Calu3 (cell line): ENCODE measurements at regions not wholly inside any gene's neighbourhood (a gene's known extent, or its start where the extent isn't known, plus 50 kb on each side); places are given as distances from the start of the nearest gene placed in this dataset.

Experiments used
- BruUV-seq: library from RNA; stranded (reverse); fragments of 400-500 nt; replicated peaks from 2 replicates; lab custom pipeline; 2021; lab: Mats Ljungman, UMichigan
- CTCF ChIA-PET: fragments of 300-600 bp; sonication (Branson Sonifier 250); formaldehyde crosslinking; loops from one replicate; lab custom pipeline; 2022; ENCODE audit warnings: antibody characterized with exemption; lab: Charles Lee
- DNase-seq: peaks from one replicate; pipeline ENCODE4 v3.0.0; 2022
- H3K27ac Mint-ChIP-seq: one replicate; pipeline ENCODE4 v1.8.0; 2022; ENCODE audit warnings: mixed read lengths; ENCODE audit not compliant: unreplicated experiment
- H3K27me3 Mint-ChIP-seq: one replicate; pipeline ENCODE4 v1.8.0; 2022; ENCODE audit warnings: mixed read lengths; ENCODE audit not compliant: unreplicated experiment
- H3K36me3 Mint-ChIP-seq: one replicate; pipeline ENCODE4 v1.8.0; 2022; ENCODE audit warnings: mild to moderate bottlenecking, moderate library complexity, mixed read lengths; ENCODE audit not compliant: insufficient read depth, unreplicated experiment
- H3K4me1 Mint-ChIP-seq: one replicate; pipeline ENCODE4 v1.8.0; 2022; ENCODE audit warnings: mild to moderate bottlenecking, low read depth, mixed read lengths; ENCODE audit not compliant: unreplicated experiment
- H3K4me3 Mint-ChIP-seq: one replicate; pipeline ENCODE4 v1.8.0; 2022; ENCODE audit warnings: mild to moderate bottlenecking, low read depth, moderate library complexity, mixed read lengths; ENCODE audit not compliant: unreplicated experiment
- H3K9me3 Mint-ChIP-seq: one replicate; pipeline ENCODE4 v1.8.0; 2022; ENCODE audit warnings: low read depth, mixed read lengths; ENCODE audit not compliant: unreplicated experiment
- intact Hi-C: fragments of 100-400 bp; cut with micrococcal nuclease; formaldehyde crosslinking; loops from one replicate; pipeline ENCODE4 v1.10.0; 2022; ENCODE audit not compliant: unreplicated experiment
- TF ChIP-seq, protein P1 (sequence below): fragments of 200-600 bp; IDR thresholded peaks from one replicate; pipeline ENCODE4 v1.8.0; 2022; ENCODE audit warnings: antibody characterized with exemption; ENCODE audit not compliant: unreplicated experiment

- H3K27ac Mint-ChIP-seq = no peak overlapping the region
- H3K9me3 Mint-ChIP-seq = peaks cover 6% of the 10 kb centered on the region
- DNase-seq = no peak
- H3K27me3 Mint-ChIP-seq = no peaks in the 10 kb centered on the region
- TF ChIP-seq, protein P1, sequence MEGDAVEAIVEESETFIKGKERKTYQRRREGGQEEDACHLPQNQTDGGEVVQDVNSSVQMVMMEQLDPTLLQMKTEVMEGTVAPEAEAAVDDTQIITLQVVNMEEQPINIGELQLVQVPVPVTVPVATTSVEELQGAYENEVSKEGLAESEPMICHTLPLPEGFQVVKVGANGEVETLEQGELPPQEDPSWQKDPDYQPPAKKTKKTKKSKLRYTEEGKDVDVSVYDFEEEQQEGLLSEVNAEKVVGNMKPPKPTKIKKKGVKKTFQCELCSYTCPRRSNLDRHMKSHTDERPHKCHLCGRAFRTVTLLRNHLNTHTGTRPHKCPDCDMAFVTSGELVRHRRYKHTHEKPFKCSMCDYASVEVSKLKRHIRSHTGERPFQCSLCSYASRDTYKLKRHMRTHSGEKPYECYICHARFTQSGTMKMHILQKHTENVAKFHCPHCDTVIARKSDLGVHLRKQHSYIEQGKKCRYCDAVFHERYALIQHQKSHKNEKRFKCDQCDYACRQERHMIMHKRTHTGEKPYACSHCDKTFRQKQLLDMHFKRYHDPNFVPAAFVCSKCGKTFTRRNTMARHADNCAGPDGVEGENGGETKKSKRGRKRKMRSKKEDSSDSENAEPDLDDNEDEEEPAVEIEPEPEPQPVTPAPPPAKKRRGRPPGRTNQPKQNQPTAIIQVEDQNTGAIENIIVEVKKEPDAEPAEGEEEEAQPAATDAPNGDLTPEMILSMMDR = no peak
- H3K4me3 Mint-ChIP-seq = no peak overlapping the region
- intact Hi-C loops = no loop called here
- BruUV-seq = no TSS peak
- CTCF ChIA-PET = no interaction called here
- no peaks in the 10 kb centered on the region for H3K36me3 Mint-ChIP-seq
- no peaks in the 10 kb centered on the region for H3K4me1 Mint-ChIP-seq
These were observed 235.1 kb upstream of the DIO2 start for GRCh38 chr14:80446356-80446755.

DNA sequence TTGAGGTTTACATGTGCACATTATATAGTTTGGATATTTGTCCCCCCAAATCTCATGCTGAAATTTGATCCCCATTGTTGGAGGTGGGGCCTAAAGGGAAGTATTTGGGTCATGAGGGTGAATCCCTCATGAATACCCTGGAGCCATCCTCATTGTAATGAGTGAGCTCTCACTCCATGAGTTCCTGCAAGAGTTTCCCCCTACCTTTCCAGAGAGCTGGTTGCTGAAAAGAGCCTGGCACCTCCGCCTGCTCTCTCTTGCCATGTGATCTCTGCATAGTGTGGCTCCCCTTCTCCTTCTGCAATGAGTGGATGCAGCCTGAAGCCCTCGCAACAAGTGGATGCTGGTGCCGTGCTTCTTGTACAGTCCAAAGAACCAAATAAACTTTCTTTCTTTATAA lies 234.3 kb upstream of the DIO2 start:
- BruUV-seq = no TSS peak
- CTCF ChIA-PET = no interaction called here
- no peak for DNase-seq
- no peaks in the 10 kb centered on the region for H3K4me1 Mint-ChIP-seq
- H3K4me3 Mint-ChIP-seq = no peak overlapping the region
- no peaks in the 10 kb centered on the region for H3K27me3 Mint-ChIP-seq
- no peak overlapping the region for H3K27ac Mint-ChIP-seq
- intact Hi-C loops = no loop called here
- no peaks in the 10 kb centered on the region for H3K36me3 Mint-ChIP-seq
- TF ChIP-seq, protein P1 = no peak
- peaks cover 6% of the 10 kb centered on the region for H3K9me3 Mint-ChIP-seq

DNA sequence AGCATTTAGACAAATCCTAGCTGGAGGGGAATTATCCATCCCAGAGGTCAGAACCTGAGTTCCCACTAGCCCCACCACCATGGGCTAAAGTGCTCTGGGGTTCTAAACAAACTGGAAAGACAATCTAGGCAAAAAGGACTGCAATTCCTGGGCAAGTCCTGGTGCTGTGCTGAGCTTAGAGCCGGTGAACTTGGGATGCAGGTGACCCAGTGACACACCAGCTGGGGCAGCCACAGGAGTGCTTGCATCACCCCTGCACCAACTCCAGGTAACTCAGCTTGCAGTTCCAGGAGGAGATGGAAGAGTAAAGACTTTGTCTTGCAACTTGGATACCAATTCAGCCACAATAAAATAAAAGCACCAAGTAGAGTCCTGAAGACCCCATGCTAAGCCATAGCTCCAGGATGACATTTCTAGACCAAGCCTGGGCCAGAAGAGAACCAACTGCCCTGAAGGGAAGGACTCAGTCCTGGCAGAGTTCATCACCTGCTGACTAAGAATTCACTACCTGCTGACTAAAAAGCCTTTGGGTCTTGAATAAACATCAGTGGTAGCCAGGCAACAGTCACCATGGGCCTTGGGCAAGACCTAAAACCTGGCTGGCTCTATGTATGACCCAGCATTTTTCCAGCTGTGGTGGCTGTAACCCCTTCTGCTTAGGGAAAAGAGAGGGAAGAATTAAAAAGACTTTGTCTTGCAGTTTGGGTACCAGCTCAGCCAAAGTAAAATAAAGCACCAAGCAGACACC lies 223.4 kb upstream of the DIO2 start:
- Mint-ChIP-seq H3K4me3 (no peak overlapping the region), H3K9me3 (peaks cover 8% of the 10 kb centered on the region), H3K27ac (no peak overlapping the region), H3K36me3 (no peaks in the 10 kb centered on the region), H3K4me1 (no peaks in the 10 kb centered on the region), H3K27me3 (no peaks in the 10 kb centered on the region)
- intact Hi-C loops = no loop called here
- no peak for DNase-seq
- TF ChIP-seq, protein P1 = no peak
- CTCF ChIA-PET = no interaction called here
- BruUV-seq = no TSS peak

DNA sequence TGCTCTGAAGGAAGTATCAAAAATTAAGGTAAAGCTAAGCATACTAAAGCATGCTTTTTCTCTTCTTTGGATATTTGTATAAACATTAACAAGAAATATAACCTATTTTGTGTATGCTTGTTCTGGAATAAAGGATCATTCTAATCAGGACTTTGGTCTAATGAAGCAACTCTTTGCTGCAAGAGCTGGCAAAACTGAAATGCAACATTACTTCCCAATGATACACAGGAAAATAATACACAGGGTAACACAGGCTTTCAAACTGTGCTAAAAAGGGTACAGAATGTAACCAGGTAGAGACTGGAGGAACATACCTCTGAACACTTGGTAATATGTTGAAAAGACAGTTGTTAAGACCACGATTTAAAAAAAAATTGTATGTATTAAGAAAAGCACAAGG lies 222.5 kb upstream of the DIO2 start:
- intact Hi-C loops = no loop called here
- TF ChIP-seq, protein P1 = no peak
- no peak overlapping the region for H3K4me3 Mint-ChIP-seq
- DNase-seq = no peak
- CTCF ChIA-PET = no interaction called here
- H3K27ac Mint-ChIP-seq = no peak overlapping the region
- H3K9me3 Mint-ChIP-seq = peaks cover 5% of the 10 kb centered on the region
- H3K27me3 Mint-ChIP-seq = no peaks in the 10 kb centered on the region
- no peaks in the 10 kb centered on the region for H3K4me1 Mint-ChIP-seq
- H3K36me3 Mint-ChIP-seq = no peaks in the 10 kb centered on the region
- no TSS peak for BruUV-seq
